ENCODE measurements at regions not wholly inside any gene's neighbourhood (a gene's known extent, or its start where the extent isn't known, plus 50 kb on each side); places are given as distances from the start of the nearest gene placed in this dataset.
A peak's percentile ranks its signal among the peaks of the same experiment; 100 is the strongest.

GRCh38 chr13:99436686-99437416 lies 64.4 kb upstream of the TM9SF2 start:
- Histone ChIP-seq H2AFZ (ENCODE audit: low read length) (no peak overlapping the region), H3K36me3 (ENCODE audit: insufficient read depth, low read length) (no peaks in the 10 kb centered on the region), H3K4me1 (ENCODE audit: insufficient read depth, low read length, poor library complexity, severe bottlenecking) (peaks cover 12% of the 10 kb centered on the region), H3K9me2 (ENCODE audit: insufficient read depth, low read length) (no peaks in the 10 kb centered on the region), H3K4me3 (ENCODE audit: low read depth, low read length, poor library complexity, severe bottlenecking) (no peak overlapping the region), H4K20me1 (ENCODE audit: insufficient read depth, low read length) (no peaks in the 10 kb centered on the region), H3K27ac (ENCODE audit: low read depth, low read length, poor library complexity, severe bottlenecking) (no peak overlapping the region), H3K9me3 (ENCODE audit: low read length) (no peaks in the 10 kb centered on the region), H3K4me2 (ENCODE audit: low read length) (peak overlapping the region; percentile 49), H3K79me2 (ENCODE audit: insufficient read depth, low read depth, low read length) (no peaks in the 10 kb centered on the region)
- peak; percentile 97 for TF ChIP-seq CTCF (conservative IDR thresholded peaks at IDR 0.05; ENCODE audit: low read length)
- no peak for TF ChIP-seq EZH2phosphoT487 (IDR thresholded peaks at IDR 0.05; ENCODE audit: borderline replicate concordance, low read depth, low read length)
- POLR2A ChIA-PET, result interaction anchor here (0.5 to 1.2 kb wide), 2 partner anchors 168 to 320 kb away, joined by 4 to 5 read pairs; no protein-coding TSS in a partner anchor
- BruUV-seq (replicated peaks), result no TSS peak
- CTCF ChIA-PET (ENCODE audit: unreplicated experiment), result interaction anchor here (0.5 to 1.5 kb wide), 8 partner anchors 11 to 260 kb away, joined by 3 to 5 read pairs (median 4); no protein-coding TSS in a partner anchor
- intact Hi-C loops (cut with micrococcal nuclease; ENCODE audit: unreplicated experiment), result loop anchor here (1.0 kb wide), 3 partner anchors 50 to 261 kb away; no protein-coding TSS in a partner anchor
- peak; percentile 82 for DNase-seq (ENCODE audit: low spot score)

GRCh38 chr13:99439048-99439447 lies 62.2 kb upstream of the TM9SF2 start:
- Histone ChIP-seq H3K4me2 (ENCODE audit: low read length) (no peak overlapping the region), H3K79me2 (ENCODE audit: insufficient read depth, low read depth, low read length) (no peaks in the 10 kb centered on the region), H4K20me1 (ENCODE audit: insufficient read depth, low read length) (no peaks in the 10 kb centered on the region), H2AFZ (ENCODE audit: low read length) (no peak overlapping the region), H3K36me3 (ENCODE audit: insufficient read depth, low read length) (no peaks in the 10 kb centered on the region), H3K4me3 (ENCODE audit: low read depth, low read length, poor library complexity, severe bottlenecking) (no peak overlapping the region), H3K9me3 (ENCODE audit: low read length) (no peaks in the 10 kb centered on the region), H3K4me1 (ENCODE audit: insufficient read depth, low read length, poor library complexity, severe bottlenecking) (no peaks in the 10 kb centered on the region), H3K27ac (ENCODE audit: low read depth, low read length, poor library complexity, severe bottlenecking) (no peak overlapping the region), H3K9me2 (ENCODE audit: insufficient read depth, low read length) (no peaks in the 10 kb centered on the region)
- no TSS peak for BruUV-seq (replicated peaks)
- ChIA-PET CTCF (ENCODE audit: unreplicated experiment) (no interaction called here), POLR2A (no interaction called here)
- no peak for DNase-seq (ENCODE audit: low spot score)
- intact Hi-C loops (cut with micrococcal nuclease; ENCODE audit: unreplicated experiment), result no loop called here
- no peak for TF ChIP-seq CTCF (conservative IDR thresholded peaks at IDR 0.05; ENCODE audit: low read length)
- TF ChIP-seq EZH2phosphoT487 (IDR thresholded peaks at IDR 0.05; ENCODE audit: borderline replicate concordance, low read depth, low read length), result no peak

All from OCI-LY7 (cell line).